ENCODE measurements at regions not wholly inside any gene's neighbourhood (a gene's known extent, or its start where the extent isn't known, plus 50 kb on each side); places are given as distances from the start of the nearest gene placed in this dataset.

DNA sequence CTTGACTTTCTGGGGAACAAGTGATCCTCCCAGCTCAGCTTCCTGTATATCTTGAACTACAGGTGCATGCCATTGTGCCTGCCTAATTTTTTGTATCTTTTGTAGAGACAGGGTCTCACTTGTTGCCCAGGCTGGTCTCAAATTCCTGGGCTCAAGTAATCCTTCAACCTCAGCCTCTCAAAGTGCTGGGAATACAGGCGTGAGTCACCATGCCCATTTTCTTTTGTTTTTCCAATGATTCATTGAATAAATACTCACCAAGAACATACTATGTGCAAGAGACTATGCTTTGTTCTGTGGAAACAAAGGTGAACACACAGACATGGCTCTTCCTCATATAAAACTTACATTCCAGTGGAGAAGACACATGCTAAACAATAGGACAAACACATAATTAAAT lies 407.8 kb upstream of the DAB1 start:
- TF ChIP-seq, protein P1, sequence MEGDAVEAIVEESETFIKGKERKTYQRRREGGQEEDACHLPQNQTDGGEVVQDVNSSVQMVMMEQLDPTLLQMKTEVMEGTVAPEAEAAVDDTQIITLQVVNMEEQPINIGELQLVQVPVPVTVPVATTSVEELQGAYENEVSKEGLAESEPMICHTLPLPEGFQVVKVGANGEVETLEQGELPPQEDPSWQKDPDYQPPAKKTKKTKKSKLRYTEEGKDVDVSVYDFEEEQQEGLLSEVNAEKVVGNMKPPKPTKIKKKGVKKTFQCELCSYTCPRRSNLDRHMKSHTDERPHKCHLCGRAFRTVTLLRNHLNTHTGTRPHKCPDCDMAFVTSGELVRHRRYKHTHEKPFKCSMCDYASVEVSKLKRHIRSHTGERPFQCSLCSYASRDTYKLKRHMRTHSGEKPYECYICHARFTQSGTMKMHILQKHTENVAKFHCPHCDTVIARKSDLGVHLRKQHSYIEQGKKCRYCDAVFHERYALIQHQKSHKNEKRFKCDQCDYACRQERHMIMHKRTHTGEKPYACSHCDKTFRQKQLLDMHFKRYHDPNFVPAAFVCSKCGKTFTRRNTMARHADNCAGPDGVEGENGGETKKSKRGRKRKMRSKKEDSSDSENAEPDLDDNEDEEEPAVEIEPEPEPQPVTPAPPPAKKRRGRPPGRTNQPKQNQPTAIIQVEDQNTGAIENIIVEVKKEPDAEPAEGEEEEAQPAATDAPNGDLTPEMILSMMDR (conservative IDR thresholded peaks at IDR 0.05; ENCODE audit: low read depth, low read length) = no peak
- H3K4me3 ChIP-seq (ENCODE audit: low read depth, low read length) = no peak overlapping the region

DNA sequence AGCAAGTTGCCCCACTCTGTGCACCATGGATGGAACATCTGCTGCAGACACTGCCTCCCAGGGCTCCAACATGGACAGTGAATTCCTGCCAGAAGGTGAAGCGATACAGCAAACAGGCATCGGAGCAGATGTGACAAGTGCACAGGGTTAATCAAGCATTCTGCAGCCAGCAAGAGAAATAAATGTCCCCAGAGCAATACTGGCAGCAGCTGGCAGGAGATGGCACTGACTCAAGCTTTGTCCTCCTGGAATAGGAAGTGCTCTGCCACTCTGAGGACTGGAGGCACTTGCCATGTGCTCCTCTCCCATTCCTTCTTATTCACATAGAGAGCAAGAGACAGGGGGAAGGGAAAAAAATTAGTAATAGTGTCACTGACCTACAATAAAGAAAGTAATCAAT lies 402.7 kb upstream of the DAB1 start:
- no peak overlapping the region for H3K4me3 ChIP-seq (ENCODE audit: low read depth, low read length)
- no peak for DNase-seq (ENCODE audit: low read depth)
- TF ChIP-seq, protein P1 (conservative IDR thresholded peaks at IDR 0.05; ENCODE audit: low read depth, low read length) = no peak

More for the DNA sequence above, 407.8 kb upstream of the DAB1 start:
- DNase-seq (ENCODE audit: low read depth) = peak; percentile 70

DNA sequence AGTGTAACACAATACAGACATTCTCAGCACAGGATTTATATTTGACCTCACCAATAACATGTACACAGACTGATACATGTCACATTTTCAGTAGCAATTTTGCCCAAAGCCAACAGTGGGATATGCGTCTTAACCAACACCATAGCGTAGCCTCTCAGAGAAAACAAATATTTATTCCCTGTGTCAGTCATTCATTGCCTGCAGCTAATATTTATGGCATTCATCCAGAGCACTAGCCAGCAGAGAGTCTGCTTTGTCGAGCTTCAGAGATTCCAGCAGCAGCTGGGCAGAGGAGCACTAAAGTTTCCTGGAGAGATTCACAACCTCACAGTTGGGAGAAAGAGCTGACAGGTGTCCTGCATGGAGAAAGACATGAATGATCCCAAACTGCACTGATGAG lies 400.7 kb upstream of the DAB1 start:
- no peak for DNase-seq (ENCODE audit: low read depth)
- no peak overlapping the region for H3K4me3 ChIP-seq (ENCODE audit: low read depth, low read length)
- TF ChIP-seq, protein P1 (conservative IDR thresholded peaks at IDR 0.05; ENCODE audit: low read depth, low read length) = no peak

DNA sequence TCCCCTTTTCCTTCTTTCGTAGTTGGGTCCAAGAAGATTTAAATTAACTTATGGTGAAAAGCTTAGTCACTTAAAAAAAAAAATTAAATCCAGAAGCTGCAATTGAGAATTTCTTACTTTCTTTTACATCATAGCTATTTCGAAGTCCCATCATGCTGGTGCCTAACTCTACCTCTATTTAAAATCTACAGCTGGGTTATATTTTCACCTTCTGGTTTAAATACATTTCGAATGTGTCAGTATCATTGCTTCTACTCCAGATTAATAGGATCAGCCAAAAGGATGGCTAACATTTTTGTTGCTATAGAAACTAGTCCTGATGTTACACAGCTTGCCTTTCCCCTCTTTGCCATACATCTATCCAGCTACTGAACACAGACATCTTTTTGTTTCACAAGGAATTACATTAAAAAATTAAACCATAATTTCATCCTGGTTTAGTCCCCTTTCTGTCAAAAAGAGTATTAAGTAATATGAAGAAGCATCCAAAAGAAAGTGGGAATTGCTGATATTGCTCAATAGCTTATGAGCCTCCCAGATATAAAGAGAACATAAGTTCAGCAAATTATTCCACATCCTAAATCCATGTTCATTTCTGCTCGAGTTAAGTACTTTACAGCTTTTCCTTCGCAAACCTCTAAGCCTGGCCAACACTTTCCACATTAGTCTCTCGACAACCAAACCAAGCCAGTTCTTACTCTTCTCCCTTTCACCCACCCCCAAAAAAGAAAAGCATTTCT lies 396.7 kb upstream of the DAB1 start:
- DNase-seq (ENCODE audit: low read depth) = no peak
- TF ChIP-seq, protein P1 (conservative IDR thresholded peaks at IDR 0.05; ENCODE audit: low read depth, low read length) = no peak
- H3K4me3 ChIP-seq (ENCODE audit: low read depth, low read length) = no peak overlapping the region

DNA sequence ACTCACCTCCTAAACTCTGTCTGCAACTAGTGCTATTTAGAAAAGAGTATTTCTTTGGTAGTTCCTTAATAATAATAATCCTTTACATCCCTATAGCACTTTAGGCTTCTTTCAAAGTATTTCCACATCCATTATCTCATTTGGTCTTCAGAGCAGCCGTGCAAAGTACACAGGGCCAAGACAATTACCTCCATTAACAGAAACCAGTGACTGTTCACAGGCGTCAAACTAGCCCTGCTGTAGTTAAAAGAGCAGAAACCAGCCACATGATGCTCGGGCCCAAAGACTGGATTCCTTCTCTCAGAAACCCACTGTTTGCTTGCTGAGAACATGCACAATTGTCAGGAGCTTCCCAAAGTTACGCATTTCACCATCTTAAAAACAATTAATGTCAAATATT lies 396.0 kb upstream of the DAB1 start:
- no peak for DNase-seq (ENCODE audit: low read depth)
- TF ChIP-seq, protein P1 (conservative IDR thresholded peaks at IDR 0.05; ENCODE audit: low read depth, low read length) = no peak
- H3K4me3 ChIP-seq (ENCODE audit: low read depth, low read length) = no peak overlapping the region

DNA sequence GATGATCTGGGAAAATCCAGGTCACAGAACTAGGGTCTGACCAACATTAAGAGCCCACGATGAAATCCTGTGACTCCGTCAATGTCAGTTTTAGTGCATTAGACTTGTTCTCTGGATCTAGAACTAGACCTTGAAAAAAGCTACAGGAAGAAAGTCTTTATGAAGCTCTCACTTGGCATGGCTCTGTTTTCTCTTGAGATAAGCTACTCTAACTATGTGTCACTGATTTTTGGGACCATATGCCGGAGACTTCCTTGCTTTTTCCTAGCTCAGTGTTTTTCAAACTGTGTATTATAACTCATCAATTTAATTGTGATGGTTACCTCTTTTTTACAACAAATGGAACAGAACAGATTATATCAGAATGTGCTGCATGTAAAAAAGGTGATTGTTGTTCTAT lies 379.7 kb upstream of the DAB1 start:
- H3K4me3 ChIP-seq (ENCODE audit: low read depth, low read length) = no peak overlapping the region
- TF ChIP-seq, protein P1 (conservative IDR thresholded peaks at IDR 0.05; ENCODE audit: low read depth, low read length) = no peak
- DNase-seq (ENCODE audit: low read depth) = no peak

DNA sequence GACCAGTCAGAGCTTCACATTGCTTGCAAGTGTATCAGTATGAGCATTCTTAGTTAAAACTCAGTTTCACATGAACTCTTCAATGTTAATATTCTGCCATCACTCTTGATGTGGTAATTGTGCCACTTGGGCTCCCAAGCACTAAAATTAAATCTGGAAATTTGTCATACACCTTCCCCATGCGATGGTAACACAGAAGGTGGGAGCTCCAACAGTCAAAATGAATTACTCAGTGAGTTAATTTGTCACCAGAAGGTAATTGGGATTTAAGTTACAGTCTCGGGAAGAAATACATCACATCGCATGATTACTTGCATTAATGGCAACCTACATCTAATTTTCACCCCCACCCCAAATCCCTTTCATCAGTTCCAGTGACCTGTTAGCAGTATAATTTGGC lies 376.5 kb upstream of the DAB1 start:
- no peak overlapping the region for H3K4me3 ChIP-seq (ENCODE audit: low read depth, low read length)
- DNase-seq (ENCODE audit: low read depth) = no peak
- TF ChIP-seq, protein P1 (conservative IDR thresholded peaks at IDR 0.05; ENCODE audit: low read depth, low read length) = no peak
